B cell (primary cell): ENCODE measurements at regions not wholly inside any gene's neighbourhood (a gene's known extent, or its start where the extent isn't known, plus 50 kb on each side); places are given as distances from the start of the nearest gene placed in this dataset.

Experiments used
- ATAC-seq: fragments of 200-7000 bp; cut with Tn5 transposase; one replicate; pipeline ENCODE4 v1.10.0; 2021; ENCODE audit warnings: low read depth, mild to moderate bottlenecking, moderate number of reproducible peaks, moderate library complexity
- CTCF ChIA-PET: fragments of 350-600 bp; sonication (Branson Sonifier 250); formaldehyde crosslinking; loops from one replicate; lab custom pipeline; 2021; ENCODE audit warnings: antibody characterized with exemption, inconsistent platforms; lab: Charles Lee
- POLR2A ChIA-PET: fragments of 350-600 bp; sonication (Branson Sonifier 250); formaldehyde crosslinking; loops from one replicate; lab custom pipeline; 2021; ENCODE audit warnings: antibody characterized with exemption; lab: Charles Lee
- DNase-seq: peaks from one replicate; pipeline ENCODE4 v3.0.0; 2013
- H2AFZ ChIP-seq: 2 replicates; pipeline ENCODE4 v1.6.1; 2012; ENCODE audit warnings: mild to moderate bottlenecking, low read depth, low read length; ENCODE audit not compliant: insufficient read depth, poor library complexity, severe bottlenecking
- H3K27ac ChIP-seq, 2 donors: 1 replicate in 1 of 2; 2 replicates in 1 of 2; pipeline ENCODE4 v1.5.1; 2012 to 2013; ENCODE audit warnings: low read length in 2 of 2, mild to moderate bottlenecking in 2 of 2, moderate library complexity in 1 of 2
- H3K27me3 ChIP-seq, 4 experiments: fragments of 200-600 bp in 1 of 4; sonication (generic) in 1 of 4; replicated peaks in 1 of 4; 1 replicate in 2 of 4; 2 replicates in 2 of 4; pipeline versions ENCODE4 v1.6.1 to v1.7.0; 2013 to 2016; ENCODE audit warnings: low read length in 3 of 4, mild to moderate bottlenecking in 2 of 4, mixed read lengths in 1 of 4, moderate library complexity in 1 of 4; ENCODE audit not compliant: insufficient read depth in 4 of 4, control insufficient read depth in 3 of 4; ENCODE audit errors: control extremely low read depth in 1 of 4
- H3K36me3 ChIP-seq, 2 experiments: replicated peaks in 1 of 2; 1 replicate in 1 of 2; 2 replicates in 1 of 2; pipeline versions ENCODE4 v1.6.1 to v1.7.1; 2013; ENCODE audit warnings: low read length in 1 of 2; ENCODE audit not compliant: insufficient read depth in 2 of 2, control insufficient read depth in 1 of 2; ENCODE audit errors: control extremely low read depth in 1 of 2, extremely low read depth in 1 of 2
- H3K4me1 ChIP-seq, 2 donors: fragments of 200-600 bp in 1 of 2; sonication (generic) in 1 of 2; 1 replicate in 1 of 2; 2 replicates in 1 of 2; pipeline versions ENCODE4 v1.5.1 to v1.6.1; 2013 to 2017; ENCODE audit warnings: low read length in 2 of 2; ENCODE audit not compliant: control insufficient read depth in 2 of 2, insufficient read depth in 2 of 2
- H3K4me2 ChIP-seq: replicated peaks from 2 replicates; pipeline ENCODE3; 2012; ENCODE audit warnings: mild to moderate bottlenecking, low read depth, low read length; ENCODE audit not compliant: poor library complexity, severe bottlenecking
- H3K4me3 ChIP-seq, 5 experiments: fragments of 200-600 bp in 1 of 5; sonication (generic) in 1 of 5; 1 replicate in 3 of 5; 2 replicates in 2 of 5; pipeline versions ENCODE4 v1.5.1 to v1.7.0; 2011 to 2016; ENCODE audit warnings: low read length in 4 of 5, mild to moderate bottlenecking in 4 of 5, low read depth in 2 of 5, control low read depth in 1 of 5, moderate library complexity in 1 of 5; ENCODE audit not compliant: insufficient read depth in 1 of 5; ENCODE audit errors: control extremely low read depth in 1 of 5, extremely low read depth in 1 of 5
- H3K79me2 ChIP-seq: fragments of 200-600 bp; sonication (generic); one replicate; pipeline ENCODE4 v1.6.0; 2016; ENCODE audit warnings: low read length; ENCODE audit not compliant: control insufficient read depth, insufficient read depth
- H3K9ac ChIP-seq: fragments of 200-600 bp; sonication (generic); 2 replicates; pipeline ENCODE4 v1.6.1; 2017; ENCODE audit warnings: mild to moderate bottlenecking, low read length, moderate library complexity
- H3K9me3 ChIP-seq, 3 donors: one replicate each; pipeline versions ENCODE4 v1.6.1 to v1.7.1; 2013; ENCODE audit warnings: low read length in 2 of 3; ENCODE audit not compliant: control insufficient read depth in 2 of 3, insufficient read depth in 1 of 3; ENCODE audit errors: control extremely low read depth in 1 of 3
- H4K20me1 ChIP-seq: 2 replicates; pipeline ENCODE4 v1.6.0; 2012; ENCODE audit warnings: mild to moderate bottlenecking, low read length; ENCODE audit not compliant: insufficient read depth, control insufficient read depth, poor library complexity, severe bottlenecking
- H3K27ac Mint-ChIP-seq: one replicate; pipeline ENCODE4 v1.8.0; 2021; ENCODE audit warnings: mixed read lengths
- H3K27me3 Mint-ChIP-seq: one replicate; pipeline ENCODE4 v1.8.0; 2021; ENCODE audit warnings: mixed read lengths
- H3K4me1 Mint-ChIP-seq: one replicate; pipeline ENCODE4 v1.8.0; 2021; ENCODE audit warnings: mixed read lengths
- H3K4me3 Mint-ChIP-seq: one replicate; pipeline ENCODE4 v1.8.0; 2021; ENCODE audit warnings: mixed read lengths
- H3K9me3 Mint-ChIP-seq: one replicate; pipeline ENCODE4 v1.8.0; 2022; ENCODE audit warnings: mixed read lengths; ENCODE audit not compliant: insufficient read depth
- CTCF ChIP-seq: fragments of 200-600 bp; IDR thresholded peaks from one replicate; pipeline ENCODE4 v1.8.0; 2022; ENCODE audit warnings: antibody characterized with exemption, mild to moderate bottlenecking
- EZH2 ChIP-seq: IDR thresholded peaks from 2 replicates; pipeline ENCODE4 v1.6.1; 2012; ENCODE audit warnings: borderline replicate concordance, low read depth, mild to moderate bottlenecking, moderate library complexity, low read length; ENCODE audit not compliant: insufficient read depth, poor library complexity, severe bottlenecking
- WGBS: methylation state at CpG from one replicate; pipeline ENCODE4 v1.1.5; 2013; ENCODE audit warnings: missing lambda C conversion rate; ENCODE audit not compliant: insufficient coverage; 5-methylcytosine and 5-hydroxymethylcytosine counted together
- intact Hi-C: fragments of 100-400 bp; cut with micrococcal nuclease; formaldehyde crosslinking; loops from one replicate; pipeline ENCODE4 v1.10.0; 2022

- ATAC-seq (no peak), DNase-seq (no peak)
- Histone ChIP-seq H3K9ac (no peak overlapping the region), H2AFZ (no peak overlapping the region), H3K27ac (no peak overlapping the region), H3K4me2 (no peak overlapping the region), H3K4me1 (no peaks in the 10 kb centered on the region), H3K79me2 (no peaks in the 10 kb centered on the region), H4K20me1 (no peaks in the 10 kb centered on the region), H3K9me3 (no peaks in the 10 kb centered on the region), H3K27me3 (no peaks in the 10 kb centered on the region), H3K4me3 (no peak overlapping the region), H3K36me3 (no peaks in the 10 kb centered on the region)
- no peak for TF ChIP-seq EZH2
- TF ChIP-seq CTCF = no peak
- intact Hi-C loops = no loop called here
- H3K27ac Mint-ChIP-seq = no peak overlapping the region
- ChIA-PET CTCF (no interaction called here), POLR2A (no interaction called here)
- 100% methylated on average over 4 of the region's 4 CpGs for WGBS
- H3K4me1 Mint-ChIP-seq = no peaks in the 10 kb centered on the region
- no peak overlapping the region for H3K4me3 Mint-ChIP-seq
- no peaks in the 10 kb centered on the region for H3K27me3 Mint-ChIP-seq
- no peaks in the 10 kb centered on the region for H3K9me3 Mint-ChIP-seq
Observed at GRCh38 chr3:104677932-104678331, 688.8 kb upstream of the ALCAM start.

- Histone ChIP-seq H3K27ac (no peak overlapping the region), H3K9me3 (peaks cover 0 to 9% (median 0%) of the 10 kb centered on the region in 3 donors), H3K4me3 (no peak overlapping the region), H3K27me3 (no peaks in the 10 kb centered on the region), H3K4me1 (no peaks in the 10 kb centered on the region), H3K36me3 (no peaks in the 10 kb centered on the region), H2AFZ (no peak overlapping the region), H3K9ac (no peak overlapping the region), H3K79me2 (no peaks in the 10 kb centered on the region), H3K4me2 (no peak overlapping the region), H4K20me1 (no peaks in the 10 kb centered on the region)
- Mint-ChIP-seq H3K9me3 (peaks cover 8% of the 10 kb centered on the region), H3K4me1 (no peaks in the 10 kb centered on the region), H3K4me3 (no peak overlapping the region), H3K27me3 (no peaks in the 10 kb centered on the region), H3K27ac (no peak overlapping the region)
- no peak for ATAC-seq
- ChIA-PET POLR2A (no interaction called here), CTCF (no interaction called here)
- no peak for DNase-seq
- intact Hi-C loops = no loop called here
- TF ChIP-seq EZH2 (no peak), CTCF (no peak)
Observed at GRCh38 chr3:104685492-104685891, 681.2 kb upstream of the ALCAM start.
